Neural cell (in vitro differentiated cells): ENCODE measurements at regions not wholly inside any gene's neighbourhood (a gene's known extent, or its start where the extent isn't known, plus 50 kb on each side); places are given as distances from the start of the nearest gene placed in this dataset.

ENCODE experiments used
- CTCF ChIP-seq: fragments of 450-650 bp; IDR thresholded peaks from 2 replicates; pipeline ENCODE4 v1.5.1; 2014; ENCODE audit warnings: antibody characterized with exemption, mild to moderate bottlenecking, moderate library complexity; ENCODE audit not compliant: poor library complexity, severe bottlenecking
- EP300 ChIP-seq: fragments of 450-650 bp; conservative IDR thresholded peaks from 2 replicates; pipeline ENCODE4 v1.6.1; 2014; ENCODE audit warnings: antibody characterized with exemption, mild to moderate bottlenecking, moderate library complexity; ENCODE audit not compliant: poor library complexity, severe bottlenecking
- EZH2 ChIP-seq: fragments of 200-600, 300-800 bp; shearing (Covaris generic), sonication (generic); IDR thresholded peaks from 2 replicates; pipeline ENCODE4 v1.6.1; 2014; ENCODE audit warnings: antibody characterized with exemption, low read length, borderline replicate concordance, mild to moderate bottlenecking; ENCODE audit not compliant: insufficient read depth, poor library complexity, severe bottlenecking
- MXI1 ChIP-seq: fragments of 450-650 bp; conservative IDR thresholded peaks from 2 replicates; pipeline ENCODE4 v1.6.1; 2014; ENCODE audit warnings: antibody characterized with exemption, mild to moderate bottlenecking; ENCODE audit not compliant: poor library complexity, severe bottlenecking
- POLR2AphosphoS5 ChIP-seq: IDR thresholded peaks from 2 replicates; pipeline ENCODE4 v1.6.1; 2012
- RAD21 ChIP-seq: fragments of 450-650 bp; conservative IDR thresholded peaks from 2 replicates; pipeline ENCODE4 v1.6.1; 2014; ENCODE audit warnings: antibody characterized with exemption, mild to moderate bottlenecking, moderate library complexity
- SMC3 ChIP-seq: fragments of 450-650 bp; conservative IDR thresholded peaks from 2 replicates; pipeline ENCODE4 v1.6.1; 2014; ENCODE audit warnings: antibody characterized with exemption, mild to moderate bottlenecking, moderate library complexity; ENCODE audit not compliant: poor library complexity
- TAF1 ChIP-seq: IDR thresholded peaks from 2 replicates; pipeline ENCODE4 v1.6.1; 2012; ENCODE audit warnings: low read depth

- no peak for TF ChIP-seq CTCF
- TF ChIP-seq RAD21 = no peak
- TF ChIP-seq EZH2 = no peak
- no peak for TF ChIP-seq POLR2AphosphoS5
- TF ChIP-seq EP300 = no peak
- no peak for TF ChIP-seq TAF1
- TF ChIP-seq MXI1 = no peak
- no peak for TF ChIP-seq SMC3
Measured at GRCh38 chr21:16488042-16488441, 758.3 kb downstream of the USP25 start.
